Gastrocnemius medialis (tissue), 4 donors: ENCODE measurements at regions not wholly inside any gene's neighbourhood (a gene's known extent, or its start where the extent isn't known, plus 50 kb on each side); places are given as distances from the start of the nearest gene placed in this dataset.
"Not testable (repeated sequence)": the region's sequence is repeated elsewhere in the genome, so short reads cannot be mapped to it uniquely, and the experiment has no call there.

Source experiments
- ATAC-seq, 2 donors: fragments of 150-250 bp; one replicate each; pipeline ENCODE4 v1.9.1; 2016
- DNase-seq, 2 donors: peaks; one replicate each; pipeline ENCODE4 v3.0.0-alpha.2; 2019
- H3K27ac ChIP-seq, 4 donors: fragments of 200-600 bp; sonication (generic); 1 replicate in 1 of 4; 2 replicates in 3 of 4; pipeline ENCODE4 v1.5.1; 2016 to 2018; ENCODE audit warnings: mild to moderate bottlenecking in 2 of 4, moderate library complexity in 1 of 4
- H3K27me3 ChIP-seq, 3 donors: fragments of 200-600 bp; sonication (generic) in 2 of 3; 1 replicate in 1 of 3; 2 replicates in 2 of 3; pipeline versions ENCODE4 v1.5.1 to v1.6.0; 2016 to 2019; ENCODE audit warnings: mild to moderate bottlenecking in 1 of 3, moderate library complexity in 1 of 3
- H3K36me3 ChIP-seq, 2 donors: fragments of 200-600 bp; sonication (generic) in 1 of 2; one replicate each; pipeline ENCODE4 v1.5.1; 2017 to 2018
- H3K4me1 ChIP-seq, 2 donors: fragments of 200-600 bp; sonication (generic) in 1 of 2; one replicate each; pipeline ENCODE4 v1.5.1; 2016 to 2017; ENCODE audit warnings: mild to moderate bottlenecking in 2 of 2
- H3K4me3 ChIP-seq, 4 donors: fragments of 200-600 bp; sonication (generic) in 3 of 4; 1 replicate in 1 of 4; 2 replicates in 3 of 4; pipeline ENCODE4 v1.5.1; 2016 to 2019; ENCODE audit warnings: mild to moderate bottlenecking in 2 of 4
- H3K9me3 ChIP-seq, 3 donors: fragments of 200-600 bp; sonication (generic) in 2 of 3; 1 replicate in 1 of 3; 2 replicates in 2 of 3; pipeline ENCODE4 v1.5.1; 2016 to 2019
- CTCF ChIP-seq, 5 experiments: fragments of 450-650 bp in 3 of 5; fragments of 200-600 bp in 2 of 5; sonication (generic) in 2 of 5; IDR thresholded peaks in 4 of 5; conservative IDR thresholded peaks in 1 of 5; 1 replicate in 4 of 5; 2 replicates in 1 of 5; pipeline ENCODE4 v1.5.1; 2016 to 2019; ENCODE audit warnings: antibody characterized with exemption in 5 of 5, mild to moderate bottlenecking in 3 of 5, moderate library complexity in 3 of 5
- POLR2A ChIP-seq, 2 donors: fragments of 450-650 bp; IDR thresholded peaks; one replicate each; pipeline ENCODE4 v1.6.1; 2017; ENCODE audit warnings: antibody characterized with exemption in 2 of 2, mild to moderate bottlenecking in 2 of 2, moderate library complexity in 2 of 2
- in situ Hi-C, 4 donors: fragments of 200-750 bp; cut with MboI; loops; one replicate each; pipeline versions ENCODE4 v1.15.0 to v1.8.0; 2017; ENCODE audit warnings: low sequenced_read_pairs in 4 of 4
- intact Hi-C: fragments of 100-400 bp; cut with DNase I; formaldehyde crosslinking; loops from one replicate; pipeline ENCODE4 v1.15.1; 2023; ENCODE audit warnings: low total_unique reads

DNA sequence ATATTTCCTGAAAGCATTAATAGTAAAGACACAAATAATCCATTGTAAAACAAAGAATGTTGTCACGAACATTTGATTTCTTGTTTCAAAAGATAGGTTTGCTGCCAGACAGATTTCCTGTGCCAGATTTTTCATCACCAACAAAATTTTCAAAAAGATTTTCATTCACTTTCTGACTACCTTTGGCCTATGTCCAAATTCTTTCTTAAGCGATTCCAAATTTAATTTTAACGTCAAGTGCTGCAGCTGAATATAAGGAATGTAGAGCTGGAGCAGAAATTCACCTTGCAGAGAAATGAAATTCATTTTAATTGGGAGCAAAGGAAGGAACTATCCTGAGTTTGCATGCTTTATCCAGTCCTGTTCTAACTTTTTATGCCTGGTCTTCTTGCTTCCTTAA is 277.4 kb downstream of the CCER1 start:
- no peak for TF ChIP-seq POLR2A (IDR thresholded peaks at IDR 0.05)
- Histone ChIP-seq H3K4me1 (no peaks in the 10 kb centered on the region), H3K36me3 (no peaks in the 10 kb centered on the region), H3K27ac (no peak overlapping the region), H3K4me3 (no peak overlapping the region), H3K9me3 (no peaks in the 10 kb centered on the region), H3K27me3 (no peaks in the 10 kb centered on the region)
- in situ Hi-C loops: no loop called here
- DNase-seq (no peak), ATAC-seq (no peak)
- intact Hi-C loops: no loop called here

- no peak for DNase-seq
- TF ChIP-seq POLR2A (IDR thresholded peaks at IDR 0.05): no peak
- TF ChIP-seq CTCF (IDR thresholded peaks at IDR 0.05 in 4 of 5, conservative IDR thresholded peaks at IDR 0.05 in 1 of 5): no peak
- Histone ChIP-seq H3K27ac (no peak overlapping the region), H3K9me3 (no peaks in the 10 kb centered on the region), H3K4me3 (no peak overlapping the region), H3K36me3 (no peaks in the 10 kb centered on the region), H3K27me3 (no peaks in the 10 kb centered on the region), H3K4me1 (no peaks in the 10 kb centered on the region)
- intact Hi-C loops: no loop called here
- ATAC-seq: no peak
- in situ Hi-C loops: no loop called here
Observed at GRCh38 chr12:90677055-90677454, 277.9 kb downstream of the CCER1 start.

GRCh38 chr12:90675106-90675505 is 279.9 kb downstream of the CCER1 start:
- Histone ChIP-seq H3K4me3 (no peak overlapping the region), H3K4me1 (no peaks in the 10 kb centered on the region), H3K27me3 (no peaks in the 10 kb centered on the region), H3K27ac (no peak overlapping the region), H3K36me3 (no peaks in the 10 kb centered on the region), H3K9me3 (no peaks in the 10 kb centered on the region)
- no peak for DNase-seq
- ATAC-seq: no peak
- in situ Hi-C loops: no loop called here
- TF ChIP-seq CTCF (IDR thresholded peaks at IDR 0.05 in 4 of 5, conservative IDR thresholded peaks at IDR 0.05 in 1 of 5) (no peak), POLR2A (IDR thresholded peaks at IDR 0.05) (no peak)
- intact Hi-C loops: no loop called here

DNA sequence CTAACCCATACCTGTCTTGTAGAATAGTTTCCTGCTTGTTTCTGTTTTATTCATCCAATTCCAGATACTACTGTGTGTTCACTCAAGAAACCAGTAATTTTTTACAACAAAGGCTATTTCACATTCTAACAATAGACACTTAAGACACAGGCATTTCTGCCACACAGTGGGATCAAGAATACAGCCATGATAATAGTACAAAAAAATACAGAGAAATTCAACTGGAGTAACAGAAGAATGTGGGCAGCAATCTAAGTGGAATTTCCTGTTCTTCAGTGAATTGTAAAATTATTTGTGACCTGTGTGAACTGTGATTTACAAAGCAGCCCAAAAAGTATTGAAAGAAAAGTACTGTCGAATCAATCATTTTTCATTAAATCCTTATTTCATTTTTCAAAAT is 282.9 kb downstream of the CCER1 start:
- TF ChIP-seq POLR2A (IDR thresholded peaks at IDR 0.05) (no peak), CTCF (IDR thresholded peaks at IDR 0.05 in 4 of 5, conservative IDR thresholded peaks at IDR 0.05 in 1 of 5) (no peak)
- in situ Hi-C loops (no loop called here), intact Hi-C loops (no loop called here)
- no peak for DNase-seq
- no peaks in the 10 kb centered on the region for H3K36me3 ChIP-seq
- ATAC-seq: no peak
- H3K27ac ChIP-seq: no peak overlapping the region
- H3K4me3 ChIP-seq: no peak overlapping the region
- no peaks in the 10 kb centered on the region for H3K9me3 ChIP-seq
- H3K27me3 ChIP-seq: no peaks in the 10 kb centered on the region
- H3K4me1 ChIP-seq: no peaks in the 10 kb centered on the region

DNA sequence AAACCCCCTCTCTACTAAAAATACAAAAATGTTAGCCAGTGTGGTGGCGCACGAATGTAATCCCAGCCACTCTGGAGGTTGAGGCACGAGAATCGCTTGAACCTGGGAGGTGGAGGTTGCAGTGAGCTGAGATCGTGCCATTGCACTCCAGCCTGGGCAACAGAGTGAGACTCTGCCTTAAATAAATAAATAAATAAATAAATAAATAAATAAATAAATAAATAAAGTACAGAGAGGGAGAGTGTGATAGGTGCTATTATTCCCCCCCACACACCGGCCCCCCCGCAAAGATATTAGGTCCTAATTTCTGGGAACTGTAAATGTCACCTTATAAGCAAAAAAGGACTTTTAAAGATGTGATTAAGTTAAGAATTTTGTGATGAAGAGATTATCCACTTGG is 291.0 kb downstream of the CCER1 start:
- H3K4me3 ChIP-seq, DNase-seq, in situ Hi-C loops, H3K36me3 ChIP-seq, H3K27ac ChIP-seq, H3K9me3 ChIP-seq, ATAC-seq, intact Hi-C loops, H3K27me3 ChIP-seq, H3K4me1 ChIP-seq: not testable (repeated sequence)

GRCh38 chr12:90659060-90659459 is 295.9 kb downstream of the CCER1 start:
- no peak overlapping the region for H3K27ac ChIP-seq
- no peak for ATAC-seq
- no peak overlapping the region for H3K4me3 ChIP-seq
- no peak for DNase-seq
- no peaks in the 10 kb centered on the region for H3K4me1 ChIP-seq
- in situ Hi-C loops: no loop called here
- TF ChIP-seq CTCF (IDR thresholded peaks at IDR 0.05 in 4 of 5, conservative IDR thresholded peaks at IDR 0.05 in 1 of 5) (no peak), POLR2A (IDR thresholded peaks at IDR 0.05) (no peak)
- intact Hi-C loops: no loop called here
- H3K27me3 ChIP-seq: no peaks in the 10 kb centered on the region
- H3K9me3 ChIP-seq: no peaks in the 10 kb centered on the region
- no peaks in the 10 kb centered on the region for H3K36me3 ChIP-seq
